Sigmoid colon (tissue), 4 donors: ENCODE measurements at regions not wholly inside any gene's neighbourhood (a gene's known extent, or its start where the extent isn't known, plus 50 kb on each side); places are given as distances from the start of the nearest gene placed in this dataset.

Source experiments
- CTCF ChIP-seq, 4 experiments: fragments of 450-650 bp in 3 of 4; fragments of 200-600 bp in 1 of 4; IDR thresholded peaks; one replicate each; pipeline ENCODE4 v1.5.1; 2016 to 2019; ENCODE audit warnings: antibody characterized with exemption in 4 of 4, mild to moderate bottlenecking in 3 of 4, moderate library complexity in 2 of 4
- EP300 ChIP-seq, 4 donors: sonication (generic); formaldehyde crosslinking; IDR thresholded peaks; one replicate each; pipeline ENCODE4 v1.6.1; 2017; ENCODE audit warnings: antibody characterized with exemption in 4 of 4

GRCh38 chr11:92284558-92284957 is 59.9 kb downstream of the FAT3 start:
- no peak for TF ChIP-seq CTCF (IDR thresholded peaks at IDR 0.05)
- no peak for TF ChIP-seq EP300 (IDR thresholded peaks at IDR 0.05)
